Fibroblast of lung (primary cell): ENCODE measurements at regions not wholly inside any gene's neighbourhood (a gene's known extent, or its start where the extent isn't known, plus 50 kb on each side); places are given as distances from the start of the nearest gene placed in this dataset.
A peak's percentile ranks its signal among the peaks of the same experiment; 100 is the strongest.

Source experiments
- DNase-seq, 2 donors: peaks; one replicate each; pipeline versions ENCODE4 v3.0.0 to v3.0.0-alpha.2; 2010; ENCODE audit warnings: low read depth in 2 of 2
- H2AFZ ChIP-seq: 2 replicates; pipeline ENCODE4 v1.5.1; 2012; ENCODE audit warnings: low read length, control low read depth, inconsistent platforms
- H3K27ac ChIP-seq: 2 replicates; pipeline ENCODE4 v1.5.1; 2011; ENCODE audit warnings: low read length, control low read depth; ENCODE audit not compliant: insufficient read depth
- H3K27me3 ChIP-seq: 2 replicates; pipeline ENCODE4 v1.5.1; 2011; ENCODE audit warnings: mild to moderate bottlenecking, low read length; ENCODE audit not compliant: control insufficient read depth, insufficient read depth
- H3K36me3 ChIP-seq: 2 replicates; pipeline ENCODE4 v1.5.1; 2011; ENCODE audit warnings: low read length; ENCODE audit not compliant: control insufficient read depth, insufficient read depth
- H3K4me1 ChIP-seq: 2 replicates; pipeline ENCODE4 v1.5.1; 2011; ENCODE audit warnings: low read length; ENCODE audit not compliant: control insufficient read depth, insufficient read depth; ENCODE audit errors: extremely low read depth
- H3K4me2 ChIP-seq: 2 replicates; pipeline ENCODE4 v1.5.1; 2011; ENCODE audit warnings: low read length, control low read depth; ENCODE audit not compliant: insufficient read depth; ENCODE audit errors: extremely low read depth
- H3K4me3 ChIP-seq, 4 experiments: fragments of 200-600 bp in 1 of 4; sonication (generic) in 1 of 4; replicated peaks in 1 of 4; 2 replicates each; pipeline ENCODE4 v1.5.1; 2011 to 2016; ENCODE audit warnings: low read length in 4 of 4, low read depth in 3 of 4, mild to moderate bottlenecking in 3 of 4, control low read depth in 2 of 4, inconsistent platforms in 1 of 4, mixed read lengths in 1 of 4; ENCODE audit not compliant: insufficient read depth in 1 of 4; ENCODE audit errors: control extremely low read depth in 1 of 4
- H3K79me2 ChIP-seq: 2 replicates; pipeline ENCODE4 v1.5.1; 2012; ENCODE audit warnings: mild to moderate bottlenecking, low read length, inconsistent platforms; ENCODE audit not compliant: control insufficient read depth, insufficient read depth
- H3K9ac ChIP-seq: 2 replicates; pipeline ENCODE4 v1.5.1; 2011; ENCODE audit warnings: mild to moderate bottlenecking, low read length, control low read depth; ENCODE audit not compliant: insufficient read depth
- H3K9me3 ChIP-seq: 2 replicates; pipeline ENCODE4 v1.5.1; 2012; ENCODE audit warnings: low read depth, low read length; ENCODE audit not compliant: control insufficient read depth, insufficient read depth
- H4K20me1 ChIP-seq: 2 replicates; pipeline ENCODE4 v1.5.1; 2011; ENCODE audit warnings: low read length; ENCODE audit not compliant: control insufficient read depth, insufficient read depth; ENCODE audit errors: extremely low read depth
- CTCF ChIP-seq, 2 donors: IDR thresholded peaks in 1 of 2; conservative IDR thresholded peaks in 1 of 2; 1 replicate in 1 of 2; 2 replicates in 1 of 2; pipeline ENCODE4 v1.5.1; 2011 to 2012; ENCODE audit warnings: low read length in 2 of 2, control low read depth in 1 of 2, inconsistent platforms in 1 of 2, low read depth in 1 of 2, mild to moderate bottlenecking in 1 of 2
- EZH2 ChIP-seq: IDR thresholded peaks from 2 replicates; pipeline ENCODE4 v1.5.1; 2012; ENCODE audit warnings: low read length, control low read depth, mild to moderate bottlenecking; ENCODE audit errors: missing control alignments

- DNase-seq, result no peak
- no peak for TF ChIP-seq EZH2
- H4K20me1 ChIP-seq, result no peaks in the 10 kb centered on the region
- H3K27me3 ChIP-seq, result no peaks in the 10 kb centered on the region
- H3K9me3 ChIP-seq, result no peaks in the 10 kb centered on the region
- no peaks in the 10 kb centered on the region for H3K79me2 ChIP-seq
- no peak overlapping the region for H3K4me2 ChIP-seq
- H3K27ac ChIP-seq, result no peak overlapping the region
- H3K4me1 ChIP-seq, result no peaks in the 10 kb centered on the region
- H3K4me3 ChIP-seq, result no peak overlapping the region
- no peak overlapping the region for H2AFZ ChIP-seq
- no peak overlapping the region for H3K9ac ChIP-seq
- H3K36me3 ChIP-seq, result no peaks in the 10 kb centered on the region
These were observed 514.0 kb upstream of the TMPO start for GRCh38 chr12:98001430-98001829.

DNA sequence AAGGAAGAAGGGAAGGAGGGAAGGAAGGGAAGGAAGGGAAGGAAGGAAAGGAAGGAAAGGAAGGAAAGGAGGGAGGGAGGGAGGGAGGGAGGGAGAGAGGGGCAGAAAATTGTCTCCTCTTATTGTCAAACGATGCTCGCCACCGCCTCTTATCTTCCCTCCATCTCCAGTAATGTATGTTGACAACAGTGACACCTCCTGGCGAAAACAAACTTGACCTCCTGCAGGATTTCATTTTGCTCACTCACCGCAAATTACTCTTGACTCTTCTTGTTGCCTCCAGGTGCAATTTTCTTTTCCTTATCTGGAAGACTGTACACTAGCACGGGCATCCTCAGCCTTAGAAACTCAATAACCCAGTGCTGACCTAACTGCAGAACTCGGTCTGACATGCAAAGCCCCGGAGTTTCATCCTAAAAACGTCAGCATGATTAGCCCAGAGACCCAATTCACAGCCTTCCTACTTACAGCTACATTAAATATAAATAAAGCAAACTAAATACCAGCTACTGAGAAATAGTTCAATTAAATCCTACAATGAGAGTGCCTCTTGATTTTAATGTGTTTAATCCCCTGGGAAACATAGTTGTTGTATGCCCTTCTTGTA is 512.4 kb upstream of the TMPO start:
- H3K27ac ChIP-seq, result no peak overlapping the region
- peak; percentile 16 to 60 for DNase-seq
- no peak overlapping the region for H3K4me2 ChIP-seq
- TF ChIP-seq CTCF (conservative IDR thresholded peaks at IDR 0.05 in 1 of 2, IDR thresholded peaks at IDR 0.05 in 1 of 2; ENCODE audit: low read depth in 1 of 2, low read length in 2 of 2), result peak; percentile 18 to 61
- TF ChIP-seq EZH2, result no peak
- H3K9ac ChIP-seq, result no peak overlapping the region
- H3K27me3 ChIP-seq, result no peaks in the 10 kb centered on the region
- H3K9me3 ChIP-seq, result no peaks in the 10 kb centered on the region
- H3K4me1 ChIP-seq, result no peaks in the 10 kb centered on the region
- no peak overlapping the region for H3K4me3 ChIP-seq
- H2AFZ ChIP-seq, result no peak overlapping the region
- no peaks in the 10 kb centered on the region for H3K36me3 ChIP-seq
- no peaks in the 10 kb centered on the region for H4K20me1 ChIP-seq
- H3K79me2 ChIP-seq, result no peaks in the 10 kb centered on the region

DNA sequence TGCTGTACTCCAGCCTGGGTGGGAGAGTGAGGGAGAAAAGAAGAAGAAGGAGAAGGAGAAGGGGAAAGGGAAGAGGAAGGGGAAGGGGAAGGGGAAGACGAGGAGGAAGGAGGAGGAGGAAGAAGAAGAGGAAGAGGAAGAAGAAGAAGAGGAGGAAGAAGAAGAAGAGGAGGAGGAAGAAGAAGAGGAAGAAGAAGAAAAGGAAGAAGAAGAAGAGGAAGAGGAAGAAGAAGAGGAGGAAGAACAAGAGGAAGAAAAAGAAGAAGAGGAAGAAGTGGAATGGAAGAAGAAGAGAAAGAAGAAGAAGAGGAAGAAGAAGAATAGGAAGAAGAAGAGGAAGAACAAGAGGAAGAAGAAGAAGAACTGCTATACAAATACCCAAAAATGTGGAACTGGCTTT is 507.4 kb upstream of the TMPO start:
- H3K27me3 ChIP-seq, result no peaks in the 10 kb centered on the region
- TF ChIP-seq CTCF (conservative IDR thresholded peaks at IDR 0.05 in 1 of 2, IDR thresholded peaks at IDR 0.05 in 1 of 2; ENCODE audit: low read depth in 1 of 2, low read length in 2 of 2), result no peak
- TF ChIP-seq EZH2, result no peak
- no peak overlapping the region for H2AFZ ChIP-seq
- H3K9me3 ChIP-seq, result no peaks in the 10 kb centered on the region
- no peaks in the 10 kb centered on the region for H3K36me3 ChIP-seq
- no peak overlapping the region for H3K4me2 ChIP-seq
- H4K20me1 ChIP-seq, result no peaks in the 10 kb centered on the region
- H3K4me1 ChIP-seq, result no peaks in the 10 kb centered on the region
- no peak for DNase-seq
- no peak overlapping the region for H3K4me3 ChIP-seq
- H3K9ac ChIP-seq, result no peak overlapping the region
- H3K27ac ChIP-seq, result no peak overlapping the region
- no peaks in the 10 kb centered on the region for H3K79me2 ChIP-seq
